ENCODE measurements at regions not wholly inside any gene's neighbourhood (a gene's known extent, or its start where the extent isn't known, plus 50 kb on each side); places are given as distances from the start of the nearest gene placed in this dataset.

DNA sequence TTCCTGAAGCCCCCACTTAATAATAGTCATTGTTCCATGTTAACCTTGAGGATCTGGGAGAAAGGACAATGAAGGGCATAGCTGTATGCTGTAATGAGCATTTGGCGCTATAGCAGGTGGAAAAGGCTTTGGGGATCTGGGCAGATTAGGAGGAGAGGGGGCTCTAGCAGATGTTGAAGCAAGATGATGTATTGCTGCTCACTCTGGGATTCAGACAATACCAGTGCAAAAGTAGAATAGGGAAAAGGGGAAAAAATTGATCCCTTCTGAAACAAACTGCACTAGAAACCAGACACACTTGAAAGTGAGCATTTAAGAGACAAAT is 575.3 kb upstream of the MEF2C start:
- BruUV-seq (replicated peaks) = no TSS peak
- no peaks in the 10 kb centered on the region for H4K20me1 ChIP-seq (ENCODE audit: insufficient read depth, low read length)
- no peak for DNase-seq (ENCODE audit: low spot score)
- no peaks in the 10 kb centered on the region for H3K9me2 ChIP-seq (ENCODE audit: insufficient read depth, low read length)
- no peak overlapping the region for H3K4me2 ChIP-seq (ENCODE audit: low read length)
- no peaks in the 10 kb centered on the region for H3K9me3 ChIP-seq (ENCODE audit: low read length)
- POLR2A ChIA-PET = no interaction called here
- no peaks in the 10 kb centered on the region for H3K36me3 ChIP-seq (ENCODE audit: insufficient read depth, low read length)
- H3K4me3 ChIP-seq (ENCODE audit: low read depth, low read length, poor library complexity, severe bottlenecking) = no peak overlapping the region
- no peaks in the 10 kb centered on the region for H3K79me2 ChIP-seq (ENCODE audit: insufficient read depth, low read depth, low read length)
- no peak overlapping the region for H2AFZ ChIP-seq (ENCODE audit: low read length)
- intact Hi-C loops (cut with micrococcal nuclease; ENCODE audit: unreplicated experiment) = no loop called here
- H3K27ac ChIP-seq (ENCODE audit: low read depth, low read length, poor library complexity, severe bottlenecking) = no peak overlapping the region
- no peaks in the 10 kb centered on the region for H3K4me1 ChIP-seq (ENCODE audit: insufficient read depth, low read length, poor library complexity, severe bottlenecking)
- CTCF ChIA-PET (ENCODE audit: unreplicated experiment) = no interaction called here
- no peak for TF ChIP-seq EZH2phosphoT487 (IDR thresholded peaks at IDR 0.05; ENCODE audit: borderline replicate concordance, low read depth, low read length)
- TF ChIP-seq, protein P1, sequence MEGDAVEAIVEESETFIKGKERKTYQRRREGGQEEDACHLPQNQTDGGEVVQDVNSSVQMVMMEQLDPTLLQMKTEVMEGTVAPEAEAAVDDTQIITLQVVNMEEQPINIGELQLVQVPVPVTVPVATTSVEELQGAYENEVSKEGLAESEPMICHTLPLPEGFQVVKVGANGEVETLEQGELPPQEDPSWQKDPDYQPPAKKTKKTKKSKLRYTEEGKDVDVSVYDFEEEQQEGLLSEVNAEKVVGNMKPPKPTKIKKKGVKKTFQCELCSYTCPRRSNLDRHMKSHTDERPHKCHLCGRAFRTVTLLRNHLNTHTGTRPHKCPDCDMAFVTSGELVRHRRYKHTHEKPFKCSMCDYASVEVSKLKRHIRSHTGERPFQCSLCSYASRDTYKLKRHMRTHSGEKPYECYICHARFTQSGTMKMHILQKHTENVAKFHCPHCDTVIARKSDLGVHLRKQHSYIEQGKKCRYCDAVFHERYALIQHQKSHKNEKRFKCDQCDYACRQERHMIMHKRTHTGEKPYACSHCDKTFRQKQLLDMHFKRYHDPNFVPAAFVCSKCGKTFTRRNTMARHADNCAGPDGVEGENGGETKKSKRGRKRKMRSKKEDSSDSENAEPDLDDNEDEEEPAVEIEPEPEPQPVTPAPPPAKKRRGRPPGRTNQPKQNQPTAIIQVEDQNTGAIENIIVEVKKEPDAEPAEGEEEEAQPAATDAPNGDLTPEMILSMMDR (conservative IDR thresholded peaks at IDR 0.05; ENCODE audit: low read length) = no peak

DNA sequence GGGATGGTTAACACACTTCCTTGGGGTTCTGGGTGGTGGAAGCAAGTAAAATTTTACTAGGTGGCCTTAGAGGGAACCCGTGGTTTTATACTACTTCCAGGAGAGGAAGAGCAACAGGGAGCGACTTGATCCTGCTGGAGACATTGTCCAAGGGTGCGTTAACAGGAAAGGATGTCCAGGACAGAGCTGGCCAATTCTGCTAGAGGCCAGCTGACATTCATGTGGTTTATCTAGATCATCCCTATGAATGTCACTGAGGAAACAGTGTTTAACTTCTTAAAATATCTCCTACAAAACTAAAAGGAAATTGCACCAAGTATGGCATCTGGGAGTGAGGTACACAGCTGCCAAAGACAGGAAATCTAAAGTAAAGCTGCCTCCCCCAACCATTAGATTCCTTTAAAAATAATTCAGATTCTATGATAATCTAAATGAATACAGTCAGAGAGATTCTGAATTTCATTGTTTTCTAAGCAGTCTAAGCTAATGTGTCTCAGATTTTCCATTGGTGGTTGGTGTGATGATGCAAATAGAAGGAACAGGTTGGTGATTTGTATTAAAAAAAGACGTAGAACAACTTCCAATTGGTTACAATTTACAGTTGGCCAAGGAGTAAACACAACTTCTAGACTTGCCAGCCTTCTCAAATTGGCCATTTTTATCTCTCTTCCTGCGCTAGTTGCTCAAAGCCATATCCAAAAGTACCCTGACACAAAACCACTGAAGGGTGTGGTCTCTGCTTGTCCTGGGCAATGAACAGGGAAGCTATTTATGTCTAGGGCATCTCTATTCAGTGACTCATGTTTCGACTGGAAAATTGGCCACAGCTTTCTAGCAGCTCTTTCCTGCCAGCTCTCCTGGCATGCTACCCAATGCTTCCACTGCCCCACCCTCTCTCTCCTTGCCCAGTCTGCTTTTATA is 574.7 kb upstream of the MEF2C start:
- H4K20me1 ChIP-seq (ENCODE audit: insufficient read depth, low read length) = no peaks in the 10 kb centered on the region
- H2AFZ ChIP-seq (ENCODE audit: low read length) = no peak overlapping the region
- intact Hi-C loops (cut with micrococcal nuclease; ENCODE audit: unreplicated experiment) = no loop called here
- no peak overlapping the region for H3K27ac ChIP-seq (ENCODE audit: low read depth, low read length, poor library complexity, severe bottlenecking)
- H3K4me1 ChIP-seq (ENCODE audit: insufficient read depth, low read length, poor library complexity, severe bottlenecking) = no peaks in the 10 kb centered on the region
- no peak overlapping the region for H3K4me2 ChIP-seq (ENCODE audit: low read length)
- ChIA-PET CTCF (ENCODE audit: unreplicated experiment) (no interaction called here), POLR2A (interaction anchor here (1.1 kb wide), 1 partner anchor 12 kb away, joined by 3 read pairs; no protein-coding TSS in a partner anchor)
- DNase-seq (ENCODE audit: low spot score) = no peak
- no peak overlapping the region for H3K4me3 ChIP-seq (ENCODE audit: low read depth, low read length, poor library complexity, severe bottlenecking)
- H3K9me2 ChIP-seq (ENCODE audit: insufficient read depth, low read length) = no peaks in the 10 kb centered on the region
- no peaks in the 10 kb centered on the region for H3K79me2 ChIP-seq (ENCODE audit: insufficient read depth, low read depth, low read length)
- TF ChIP-seq, protein P1 (conservative IDR thresholded peaks at IDR 0.05; ENCODE audit: low read length) = no peak
- no peak for TF ChIP-seq EZH2phosphoT487 (IDR thresholded peaks at IDR 0.05; ENCODE audit: borderline replicate concordance, low read depth, low read length)
- no TSS peak for BruUV-seq (replicated peaks)
- H3K9me3 ChIP-seq (ENCODE audit: low read length) = no peaks in the 10 kb centered on the region
- H3K36me3 ChIP-seq (ENCODE audit: insufficient read depth, low read length) = no peaks in the 10 kb centered on the region

DNA sequence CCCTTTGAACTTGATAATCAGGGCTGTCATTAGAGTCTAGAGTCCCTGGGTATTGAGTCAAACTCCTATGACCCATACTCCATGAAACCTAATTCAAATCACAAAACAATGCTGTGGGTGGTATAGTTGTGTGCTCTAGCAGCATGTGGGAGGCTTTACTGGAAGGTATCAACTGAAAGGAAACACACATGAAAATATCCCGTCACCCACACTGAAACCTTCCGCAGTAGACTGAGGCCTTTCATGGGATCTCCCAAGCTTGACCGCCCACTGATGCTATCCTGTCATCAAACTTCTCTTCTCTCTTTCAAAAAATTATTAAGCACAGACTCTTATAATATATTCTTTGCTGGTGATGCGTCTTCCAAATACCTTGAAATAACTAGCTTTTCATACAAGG is 569.1 kb upstream of the MEF2C start:
- Histone ChIP-seq H3K4me3 (ENCODE audit: low read depth, low read length, poor library complexity, severe bottlenecking) (no peak overlapping the region), H3K36me3 (ENCODE audit: insufficient read depth, low read length) (no peaks in the 10 kb centered on the region), H3K9me2 (ENCODE audit: insufficient read depth, low read length) (no peaks in the 10 kb centered on the region), H3K4me2 (ENCODE audit: low read length) (no peak overlapping the region), H2AFZ (ENCODE audit: low read length) (no peak overlapping the region), H3K4me1 (ENCODE audit: insufficient read depth, low read length, poor library complexity, severe bottlenecking) (no peaks in the 10 kb centered on the region), H3K9me3 (ENCODE audit: low read length) (no peaks in the 10 kb centered on the region), H3K79me2 (ENCODE audit: insufficient read depth, low read depth, low read length) (no peaks in the 10 kb centered on the region), H4K20me1 (ENCODE audit: insufficient read depth, low read length) (no peaks in the 10 kb centered on the region), H3K27ac (ENCODE audit: low read depth, low read length, poor library complexity, severe bottlenecking) (no peak overlapping the region)
- TF ChIP-seq EZH2phosphoT487 (IDR thresholded peaks at IDR 0.05; ENCODE audit: borderline replicate concordance, low read depth, low read length) = no peak
- TF ChIP-seq, protein P1 (conservative IDR thresholded peaks at IDR 0.05; ENCODE audit: low read length) = no peak
- no peak for DNase-seq (ENCODE audit: low spot score)
- BruUV-seq (replicated peaks) = no TSS peak
- ChIA-PET POLR2A (interaction anchor here (0.7 kb wide), 1 partner anchor 226 kb away, joined by 3 read pairs; no protein-coding TSS in a partner anchor), CTCF (ENCODE audit: unreplicated experiment) (no interaction called here)
- intact Hi-C loops (cut with micrococcal nuclease; ENCODE audit: unreplicated experiment) = no loop called here

Data from OCI-LY7 (cell line).